Natural killer cell treated with Interleukin-12 subunit alpha and Interleukin-12 subunit beta and Interleukin-15 and Interleukin-18, amount 100 ng/mL, for 72 hours (primary cell): ENCODE measurements at regions not wholly inside any gene's neighbourhood (a gene's known extent, or its start where the extent isn't known, plus 50 kb on each side); places are given as distances from the start of the nearest gene placed in this dataset.

Experiments used
- ATAC-seq, 2 donors: fragments of 150-1000 bp; cut with Tn5 transposase in 1 of 2; sonication (Bioruptor Pico), chemical (Tn5 transposase) in 1 of 2; 2 replicates each; pipeline ENCODE4 v1.10.0; 2021
- DNase-seq: peaks from one replicate; pipeline ENCODE4 v3.0.0; 2022; ENCODE audit warnings: low spot score
- H3K27ac Mint-ChIP-seq, 2 donors: 1 replicate in 1 of 2; 2 replicates in 1 of 2; pipeline ENCODE4 v1.8.0; 2022; ENCODE audit warnings: mixed read lengths in 2 of 2, mild to moderate bottlenecking in 1 of 2, moderate library complexity in 1 of 2
- H3K27me3 Mint-ChIP-seq, 2 donors: 1 replicate in 1 of 2; 2 replicates in 1 of 2; pipeline ENCODE4 v1.8.0; 2022; ENCODE audit warnings: mixed read lengths in 2 of 2
- H3K36me3 Mint-ChIP-seq: one replicate; pipeline ENCODE4 v1.8.0; 2022; ENCODE audit warnings: mixed read lengths
- H3K4me1 Mint-ChIP-seq, 2 donors: 1 replicate in 1 of 2; 2 replicates in 1 of 2; pipeline ENCODE4 v1.8.0; 2022; ENCODE audit warnings: low read depth in 2 of 2, mixed read lengths in 2 of 2, mild to moderate bottlenecking in 1 of 2
- H3K4me3 Mint-ChIP-seq: one replicate; pipeline ENCODE4 v1.8.0; 2022; ENCODE audit warnings: mixed read lengths
- H3K9me3 Mint-ChIP-seq: 2 replicates; pipeline ENCODE4 v1.8.0; 2022; ENCODE audit warnings: mixed read lengths

- DNase-seq (no peak), ATAC-seq (no peak)
- H3K4me3 Mint-ChIP-seq: no peak overlapping the region
- H3K4me1 Mint-ChIP-seq: no peaks in the 10 kb centered on the region
- no peaks in the 10 kb centered on the region for H3K36me3 Mint-ChIP-seq
- no peaks in the 10 kb centered on the region for H3K9me3 Mint-ChIP-seq
- no peak overlapping the region for H3K27ac Mint-ChIP-seq
- H3K27me3 Mint-ChIP-seq: peaks cover 30 to 44% of the 10 kb centered on the region in 2 donors
Observed at GRCh38 chr10:129253865-129254179, 213.2 kb upstream of the MGMT start.

- Mint-ChIP-seq H3K27me3 (peaks cover 15 to 18% of the 10 kb centered on the region in 2 donors), H3K4me1 (no peaks in the 10 kb centered on the region), H3K27ac (no peak overlapping the region), H3K9me3 (no peaks in the 10 kb centered on the region), H3K4me3 (no peak overlapping the region), H3K36me3 (no peaks in the 10 kb centered on the region)
- no peak for ATAC-seq
- DNase-seq: no peak
Observed at GRCh38 chr10:129258283-129258923, 208.6 kb upstream of the MGMT start.

- peaks cover 13 to 20% of the 10 kb centered on the region in 2 donors for H3K27me3 Mint-ChIP-seq
- DNase-seq (no peak), ATAC-seq (no peak)
- H3K27ac Mint-ChIP-seq: no peak overlapping the region
- no peaks in the 10 kb centered on the region for H3K4me1 Mint-ChIP-seq
- no peaks in the 10 kb centered on the region for H3K9me3 Mint-ChIP-seq
- H3K4me3 Mint-ChIP-seq: no peak overlapping the region
- no peaks in the 10 kb centered on the region for H3K36me3 Mint-ChIP-seq
Observed at GRCh38 chr10:129259128-129259815, 207.8 kb upstream of the MGMT start.

- Mint-ChIP-seq H3K27me3 (peaks cover 17 to 38% of the 10 kb centered on the region in 2 donors), H3K27ac (no peak overlapping the region), H3K4me1 (peaks cover 7 to 9% of the 10 kb centered on the region in 2 donors), H3K4me3 (no peak overlapping the region), H3K9me3 (no peaks in the 10 kb centered on the region), H3K36me3 (no peaks in the 10 kb centered on the region)
- ATAC-seq (no peak), DNase-seq (no peak)
Observed at GRCh38 chr10:129272176-129272575, 194.9 kb upstream of the MGMT start.

- Mint-ChIP-seq H3K9me3 (no peaks in the 10 kb centered on the region), H3K36me3 (no peaks in the 10 kb centered on the region), H3K27me3 (peaks cover 22 to 37% of the 10 kb centered on the region in 2 donors), H3K27ac (no peak overlapping the region), H3K4me3 (no peak overlapping the region), H3K4me1 (peaks cover 7 to 9% of the 10 kb centered on the region in 2 donors)
- no peak for ATAC-seq
- no peak for DNase-seq
Observed at GRCh38 chr10:129272866-129273650, 194.0 kb upstream of the MGMT start.

- Mint-ChIP-seq H3K27ac (no peak overlapping the region), H3K27me3 (peaks cover 22 to 35% of the 10 kb centered on the region in 2 donors)
- no peak for ATAC-seq
Observed at GRCh38 chr10:129273860-129274259, 193.2 kb upstream of the MGMT start.

GRCh38 chr10:129274748-129275474 lies 192.1 kb upstream of the MGMT start:
- Mint-ChIP-seq H3K9me3 (no peaks in the 10 kb centered on the region), H3K36me3 (no peaks in the 10 kb centered on the region), H3K27me3 (peaks cover 20 to 41% of the 10 kb centered on the region in 2 donors), H3K4me3 (no peak overlapping the region), H3K27ac (no peak overlapping the region), H3K4me1 (peaks cover 7 to 9% of the 10 kb centered on the region in 2 donors)
- ATAC-seq (peak in 1 of 2 donors; percentile 46), DNase-seq (no peak)

More at GRCh38 chr10:129273860-129274259, 193.2 kb upstream of the MGMT start:
- peaks cover 7 to 9% of the 10 kb centered on the region in 2 donors for H3K4me1 Mint-ChIP-seq
- no peak overlapping the region for H3K4me3 Mint-ChIP-seq
- no peaks in the 10 kb centered on the region for H3K36me3 Mint-ChIP-seq
- DNase-seq: no peak
- H3K9me3 Mint-ChIP-seq: no peaks in the 10 kb centered on the region

GRCh38 chr10:129275886-129276285 lies 191.2 kb upstream of the MGMT start:
- H3K4me1 Mint-ChIP-seq: peaks cover 7 to 9% of the 10 kb centered on the region in 2 donors
- no peaks in the 10 kb centered on the region for H3K9me3 Mint-ChIP-seq
- no peak overlapping the region for H3K27ac Mint-ChIP-seq
- H3K27me3 Mint-ChIP-seq: peaks cover 20 to 51% of the 10 kb centered on the region in 2 donors
- H3K36me3 Mint-ChIP-seq: no peaks in the 10 kb centered on the region
- DNase-seq (no peak), ATAC-seq (no peak)
- H3K4me3 Mint-ChIP-seq: no peak overlapping the region

GRCh38 chr10:129277084-129277483 lies 190.0 kb upstream of the MGMT start:
- ATAC-seq (no peak), DNase-seq (no peak)
- no peak overlapping the region for H3K4me3 Mint-ChIP-seq

GRCh38 chr10:129277841-129278240 lies 189.2 kb upstream of the MGMT start:
- Mint-ChIP-seq H3K36me3 (peaks cover 10% of the 10 kb centered on the region), H3K4me1 (peaks cover 7 to 9% of the 10 kb centered on the region in 2 donors), H3K4me3 (no peak overlapping the region), H3K27me3 (peaks cover 26 to 70% of the 10 kb centered on the region in 2 donors), H3K27ac (no peak overlapping the region), H3K9me3 (peaks cover 2% of the 10 kb centered on the region)
- ATAC-seq (no peak), DNase-seq (no peak)

More at GRCh38 chr10:129277084-129277483, 190.0 kb upstream of the MGMT start:
- peaks cover 9% of the 10 kb centered on the region for H3K36me3 Mint-ChIP-seq
- peaks cover 2% of the 10 kb centered on the region for H3K9me3 Mint-ChIP-seq
- H3K27me3 Mint-ChIP-seq: peaks cover 26 to 63% of the 10 kb centered on the region in 2 donors
- H3K4me1 Mint-ChIP-seq: peaks cover 7 to 9% of the 10 kb centered on the region in 2 donors
- H3K27ac Mint-ChIP-seq: no peak overlapping the region

- ATAC-seq: no peak
- Mint-ChIP-seq H3K27me3 (peaks cover 26 to 74% of the 10 kb centered on the region in 2 donors), H3K4me3 (no peak overlapping the region), H3K4me1 (peaks cover 7 to 9% of the 10 kb centered on the region in 2 donors), H3K9me3 (peaks cover 2% of the 10 kb centered on the region), H3K27ac (no peak overlapping the region), H3K36me3 (peaks cover 10% of the 10 kb centered on the region)
- no peak for DNase-seq
Observed at GRCh38 chr10:129278686-129279085, 188.4 kb upstream of the MGMT start.

GRCh38 chr10:129279446-129280154 lies 187.4 kb upstream of the MGMT start:
- H3K4me1 Mint-ChIP-seq: peaks cover 7 to 9% of the 10 kb centered on the region in 2 donors
- no peak for ATAC-seq
- H3K4me3 Mint-ChIP-seq: no peak overlapping the region
- H3K27ac Mint-ChIP-seq: no peak overlapping the region
- no peak for DNase-seq
- peaks cover 10% of the 10 kb centered on the region for H3K36me3 Mint-ChIP-seq
- peaks cover 26 to 73% of the 10 kb centered on the region in 2 donors for H3K27me3 Mint-ChIP-seq
- H3K9me3 Mint-ChIP-seq: peaks cover 2% of the 10 kb centered on the region

GRCh38 chr10:129280155-129280502 lies 186.9 kb upstream of the MGMT start:
- peaks cover 21 to 67% of the 10 kb centered on the region in 2 donors for H3K27me3 Mint-ChIP-seq
- H3K4me3 Mint-ChIP-seq: no peak overlapping the region
- peaks cover 10% of the 10 kb centered on the region for H3K36me3 Mint-ChIP-seq
- peaks cover 2% of the 10 kb centered on the region for H3K9me3 Mint-ChIP-seq
- ATAC-seq: no peak
- DNase-seq: no peak
- H3K4me1 Mint-ChIP-seq: peaks cover 7 to 9% of the 10 kb centered on the region in 2 donors
- H3K27ac Mint-ChIP-seq: no peak overlapping the region
